Kidney epithelial cell (primary cell): ENCODE measurements at regions not wholly inside any gene's neighbourhood (a gene's known extent, or its start where the extent isn't known, plus 50 kb on each side); places are given as distances from the start of the nearest gene placed in this dataset.

Source experiments
- DNase-seq: peaks from one replicate; pipeline ENCODE4 v3.0.0-alpha.2; 2010; ENCODE audit warnings: low read depth
- H3K27me3 ChIP-seq: 2 replicates; pipeline ENCODE4 v1.6.0; 2011; ENCODE audit warnings: low read length; ENCODE audit not compliant: control insufficient read depth, insufficient read depth
- H3K36me3 ChIP-seq: 2 replicates; pipeline ENCODE4 v1.5.1; 2011; ENCODE audit warnings: low read length; ENCODE audit not compliant: control insufficient read depth, insufficient read depth
- H3K4me3 ChIP-seq: 2 replicates; pipeline ENCODE4 v1.5.1; 2011; ENCODE audit warnings: low read depth, mild to moderate bottlenecking, control low read depth, low read length
- TF ChIP-seq, protein P1 (sequence below): IDR thresholded peaks from 2 replicates; pipeline ENCODE4 v1.5.1; 2011; ENCODE audit warnings: mild to moderate bottlenecking, moderate library complexity, low read length, control low read depth, inconsistent platforms; ENCODE audit not compliant: insufficient read depth, poor library complexity, severe bottlenecking

DNA sequence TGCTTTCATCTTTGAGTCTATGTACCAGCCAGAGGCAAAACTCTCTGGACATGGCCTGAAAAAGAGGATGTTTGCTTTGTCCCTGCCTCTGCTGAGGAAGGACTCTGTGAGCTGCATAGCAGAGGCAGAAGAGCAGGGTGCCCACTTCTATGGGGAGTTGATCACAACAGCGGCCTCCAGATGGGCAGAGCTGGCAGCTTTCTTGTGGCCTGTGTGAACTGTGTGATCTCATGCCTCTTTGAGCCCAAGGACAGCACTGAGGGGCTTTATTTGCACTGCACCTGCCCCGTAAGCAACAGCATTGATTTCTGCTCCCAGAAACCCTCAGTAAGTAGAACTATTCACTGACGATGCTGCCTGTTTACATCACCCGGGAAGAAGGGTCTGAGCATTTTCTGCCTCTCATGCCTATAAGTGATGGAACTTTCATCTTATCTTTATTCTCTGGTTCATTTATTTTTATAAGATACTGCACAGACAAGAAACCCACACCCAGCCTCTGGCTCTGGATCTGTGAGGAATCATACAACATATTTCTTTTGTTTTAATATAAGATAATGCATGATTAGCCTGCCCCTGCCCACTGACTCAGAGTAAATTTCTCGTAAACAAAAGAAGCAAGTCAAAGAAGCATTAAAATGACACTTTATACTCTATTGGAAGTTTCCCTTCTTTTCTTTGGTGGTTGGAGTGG lies 244.2 kb upstream of the SOX21 start:
- Histone ChIP-seq H3K4me3 (no peak overlapping the region), H3K27me3 (no peaks in the 10 kb centered on the region), H3K36me3 (no peaks in the 10 kb centered on the region)
- TF ChIP-seq, protein P1, sequence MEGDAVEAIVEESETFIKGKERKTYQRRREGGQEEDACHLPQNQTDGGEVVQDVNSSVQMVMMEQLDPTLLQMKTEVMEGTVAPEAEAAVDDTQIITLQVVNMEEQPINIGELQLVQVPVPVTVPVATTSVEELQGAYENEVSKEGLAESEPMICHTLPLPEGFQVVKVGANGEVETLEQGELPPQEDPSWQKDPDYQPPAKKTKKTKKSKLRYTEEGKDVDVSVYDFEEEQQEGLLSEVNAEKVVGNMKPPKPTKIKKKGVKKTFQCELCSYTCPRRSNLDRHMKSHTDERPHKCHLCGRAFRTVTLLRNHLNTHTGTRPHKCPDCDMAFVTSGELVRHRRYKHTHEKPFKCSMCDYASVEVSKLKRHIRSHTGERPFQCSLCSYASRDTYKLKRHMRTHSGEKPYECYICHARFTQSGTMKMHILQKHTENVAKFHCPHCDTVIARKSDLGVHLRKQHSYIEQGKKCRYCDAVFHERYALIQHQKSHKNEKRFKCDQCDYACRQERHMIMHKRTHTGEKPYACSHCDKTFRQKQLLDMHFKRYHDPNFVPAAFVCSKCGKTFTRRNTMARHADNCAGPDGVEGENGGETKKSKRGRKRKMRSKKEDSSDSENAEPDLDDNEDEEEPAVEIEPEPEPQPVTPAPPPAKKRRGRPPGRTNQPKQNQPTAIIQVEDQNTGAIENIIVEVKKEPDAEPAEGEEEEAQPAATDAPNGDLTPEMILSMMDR: no peak
- no peak for DNase-seq

DNA sequence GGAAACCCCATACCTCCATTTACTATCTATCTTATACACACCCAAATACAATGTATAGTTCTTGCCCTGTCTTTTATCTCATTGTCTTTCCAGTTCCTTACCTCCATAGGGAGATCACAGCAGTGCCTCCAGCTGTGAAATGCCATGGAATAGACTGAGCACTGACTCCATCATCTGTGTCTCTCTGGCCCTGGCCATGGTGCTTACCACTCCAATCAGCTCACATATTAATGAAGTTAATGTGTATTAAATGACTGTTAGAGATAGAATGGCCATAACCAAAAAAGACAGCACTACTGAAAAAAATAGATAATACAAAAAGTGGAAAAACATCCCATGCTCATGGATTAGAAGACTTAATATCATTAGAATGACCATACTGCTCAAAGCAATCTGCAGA lies 240.4 kb upstream of the SOX21 start:
- DNase-seq: no peak
- TF ChIP-seq, protein P1: no peak
- no peaks in the 10 kb centered on the region for H3K27me3 ChIP-seq
- no peaks in the 10 kb centered on the region for H3K36me3 ChIP-seq
- H3K4me3 ChIP-seq: no peak overlapping the region

DNA sequence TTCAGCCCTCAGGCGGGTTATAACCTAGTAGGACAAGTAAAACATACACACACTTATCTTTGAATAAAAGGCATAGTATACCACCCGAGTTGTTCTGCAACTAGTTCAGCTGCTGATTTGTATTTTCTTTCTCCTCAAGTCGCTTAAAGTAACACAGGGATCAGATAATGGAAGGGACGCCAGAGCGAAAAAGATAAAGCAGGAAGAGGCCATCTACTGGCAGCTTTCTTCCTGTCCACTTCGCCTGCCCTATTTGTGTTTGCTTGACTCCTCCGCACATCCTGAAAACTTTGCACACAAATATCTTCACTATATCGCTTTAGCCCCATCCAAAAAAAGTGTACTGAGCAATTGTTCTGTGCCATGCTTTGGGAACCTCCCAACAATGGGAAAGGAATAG lies 238.0 kb upstream of the SOX21 start:
- no peaks in the 10 kb centered on the region for H3K36me3 ChIP-seq
- no peak overlapping the region for H3K4me3 ChIP-seq
- DNase-seq: no peak
- TF ChIP-seq, protein P1: no peak
- H3K27me3 ChIP-seq: no peaks in the 10 kb centered on the region

DNA sequence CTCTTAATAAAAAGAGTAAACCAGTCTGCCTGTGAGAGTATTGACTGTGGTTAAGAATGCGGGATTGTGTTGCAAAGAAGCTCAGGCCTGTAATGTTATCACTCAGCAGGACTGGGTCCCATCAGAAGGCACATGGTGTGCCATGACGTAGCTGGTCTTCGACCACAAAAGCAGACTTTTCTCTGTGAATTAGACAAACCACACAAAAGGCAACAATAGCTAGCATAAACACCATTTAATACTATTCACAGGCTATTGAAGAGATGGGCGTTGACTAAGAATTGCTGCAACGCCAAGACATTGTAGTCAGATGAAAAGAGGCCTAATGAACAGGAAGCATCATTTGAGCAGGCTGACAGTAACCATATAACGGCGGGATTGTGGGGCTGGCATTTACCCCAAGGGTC lies 235.6 kb upstream of the SOX21 start:
- Histone ChIP-seq H3K36me3 (no peaks in the 10 kb centered on the region), H3K27me3 (no peaks in the 10 kb centered on the region), H3K4me3 (no peak overlapping the region)
- TF ChIP-seq, protein P1: no peak
- DNase-seq: no peak

DNA sequence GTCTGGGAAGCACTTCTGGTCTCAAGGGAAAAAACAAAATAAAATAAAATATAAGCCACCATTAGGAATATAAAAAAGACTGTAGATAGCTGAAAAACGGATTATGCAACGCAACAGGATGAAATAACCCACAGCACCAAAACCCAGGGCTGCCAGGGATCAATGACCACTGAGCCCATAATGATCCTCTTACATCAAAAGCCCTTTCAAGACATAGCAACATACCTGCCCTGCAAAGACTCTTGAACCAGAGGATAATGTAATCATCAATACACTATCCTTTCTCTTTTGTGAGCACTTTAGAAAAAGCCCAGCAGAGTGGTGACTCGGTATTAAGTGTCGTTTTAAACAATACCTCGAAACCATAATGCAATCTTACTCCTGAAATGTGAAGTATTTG lies 235.0 kb upstream of the SOX21 start:
- TF ChIP-seq, protein P1: no peak
- DNase-seq: no peak
- H3K36me3 ChIP-seq: no peaks in the 10 kb centered on the region
- no peak overlapping the region for H3K4me3 ChIP-seq
- no peaks in the 10 kb centered on the region for H3K27me3 ChIP-seq

DNA sequence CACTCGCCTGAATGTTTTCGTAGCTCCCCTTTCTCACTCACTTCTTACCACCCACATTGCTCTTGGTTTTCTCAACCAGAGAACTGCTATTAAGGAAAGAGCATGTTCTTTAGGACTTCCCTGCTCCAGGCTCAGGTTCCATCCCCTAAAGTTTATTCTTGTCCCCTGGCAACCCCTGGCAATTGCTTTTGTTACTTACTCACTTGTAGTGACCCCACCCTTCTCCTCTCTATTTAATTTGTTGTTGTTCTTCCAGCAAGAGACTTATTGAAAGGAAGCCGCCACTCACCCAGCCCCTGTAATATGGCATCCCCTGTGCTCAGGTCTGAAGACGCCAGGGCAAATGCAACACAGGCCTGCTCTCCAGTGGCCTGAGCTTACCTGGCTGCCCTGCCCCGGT lies 233.7 kb upstream of the SOX21 start:
- no peak overlapping the region for H3K4me3 ChIP-seq
- TF ChIP-seq, protein P1: no peak
- H3K27me3 ChIP-seq: no peaks in the 10 kb centered on the region
- H3K36me3 ChIP-seq: no peaks in the 10 kb centered on the region
- no peak for DNase-seq
